GM18502 (cell line): ENCODE measurements at regions not wholly inside any gene's neighbourhood (a gene's known extent, or its start where the extent isn't known, plus 50 kb on each side); places are given as distances from the start of the nearest gene placed in this dataset.

Experiments used
- ATAC-seq: cut with Tn5 transposase; IDR thresholded peaks from one replicate; pipeline ENCODE4 v1.9.1; 2021; ENCODE audit warnings: mild to moderate bottlenecking; ENCODE audit not compliant: unreplicated experiment, poor library complexity

DNA sequence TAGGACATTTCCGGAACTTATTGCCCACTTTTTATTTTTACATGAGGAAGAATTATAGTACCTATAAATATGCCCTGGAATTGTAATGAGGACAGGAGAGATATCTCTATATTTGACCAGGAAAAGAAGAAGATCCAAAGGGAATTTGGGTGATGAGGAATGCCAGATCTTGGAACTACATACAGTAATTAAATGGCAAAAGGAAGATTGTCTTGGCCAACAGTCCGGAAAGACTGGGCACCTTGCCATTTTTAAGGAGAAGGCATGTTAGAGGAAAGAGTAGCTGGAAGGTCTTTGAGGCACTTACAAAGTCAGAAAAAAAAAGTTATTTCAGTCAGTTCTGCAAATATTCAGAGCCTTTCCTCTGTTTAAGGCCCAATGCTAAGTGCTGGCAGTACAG lies 616.4 kb downstream of the MED13L start:
- no peak for ATAC-seq

DNA sequence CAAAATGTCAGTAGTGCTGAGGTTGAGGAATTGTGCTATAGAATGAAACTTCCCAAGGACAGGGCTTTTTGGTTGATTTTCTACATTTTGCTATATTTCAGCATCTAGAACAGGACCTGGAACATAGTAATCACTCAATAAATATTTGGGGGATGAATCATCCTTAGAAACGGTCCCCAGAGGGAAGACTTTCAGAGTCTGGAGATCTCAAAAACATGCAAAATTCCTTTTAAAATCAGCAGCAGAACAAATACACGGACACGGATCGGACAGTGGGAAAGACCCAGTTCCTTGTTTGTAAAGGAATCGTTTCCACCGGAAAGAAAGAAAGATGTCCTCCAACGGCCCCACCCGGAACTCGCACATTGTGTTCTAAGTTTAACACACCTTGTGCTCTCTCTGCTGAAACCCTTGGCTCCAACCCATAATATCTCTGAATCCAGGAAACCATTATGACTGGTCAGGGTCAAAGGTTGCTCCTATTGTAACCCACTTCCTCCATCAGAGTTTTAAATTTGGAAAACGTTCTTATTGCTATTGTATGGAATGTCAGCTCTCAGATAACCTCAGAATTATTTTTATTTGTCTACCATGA lies 617.2 kb downstream of the MED13L start:
- ATAC-seq: no peak

DNA sequence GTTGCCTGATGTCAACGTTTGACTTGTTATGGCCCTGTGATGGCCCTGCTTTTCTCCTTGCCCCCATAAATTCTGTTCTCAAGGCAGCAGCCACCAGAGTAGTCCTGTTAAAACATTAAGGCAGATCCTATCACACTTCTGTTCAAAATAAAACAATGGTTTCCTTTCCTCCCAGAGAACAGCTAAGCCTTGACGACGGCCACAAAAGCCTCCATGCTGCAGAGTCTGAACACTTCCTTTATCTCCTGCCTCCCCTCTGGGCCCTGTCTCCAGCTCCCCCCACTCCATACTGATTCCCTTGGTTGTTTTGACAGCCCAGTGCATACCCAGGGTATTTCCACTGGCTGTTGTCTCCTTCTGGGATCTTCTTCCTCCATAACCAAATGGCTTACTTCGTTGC lies 618.1 kb downstream of the MED13L start:
- ATAC-seq: no peak

DNA sequence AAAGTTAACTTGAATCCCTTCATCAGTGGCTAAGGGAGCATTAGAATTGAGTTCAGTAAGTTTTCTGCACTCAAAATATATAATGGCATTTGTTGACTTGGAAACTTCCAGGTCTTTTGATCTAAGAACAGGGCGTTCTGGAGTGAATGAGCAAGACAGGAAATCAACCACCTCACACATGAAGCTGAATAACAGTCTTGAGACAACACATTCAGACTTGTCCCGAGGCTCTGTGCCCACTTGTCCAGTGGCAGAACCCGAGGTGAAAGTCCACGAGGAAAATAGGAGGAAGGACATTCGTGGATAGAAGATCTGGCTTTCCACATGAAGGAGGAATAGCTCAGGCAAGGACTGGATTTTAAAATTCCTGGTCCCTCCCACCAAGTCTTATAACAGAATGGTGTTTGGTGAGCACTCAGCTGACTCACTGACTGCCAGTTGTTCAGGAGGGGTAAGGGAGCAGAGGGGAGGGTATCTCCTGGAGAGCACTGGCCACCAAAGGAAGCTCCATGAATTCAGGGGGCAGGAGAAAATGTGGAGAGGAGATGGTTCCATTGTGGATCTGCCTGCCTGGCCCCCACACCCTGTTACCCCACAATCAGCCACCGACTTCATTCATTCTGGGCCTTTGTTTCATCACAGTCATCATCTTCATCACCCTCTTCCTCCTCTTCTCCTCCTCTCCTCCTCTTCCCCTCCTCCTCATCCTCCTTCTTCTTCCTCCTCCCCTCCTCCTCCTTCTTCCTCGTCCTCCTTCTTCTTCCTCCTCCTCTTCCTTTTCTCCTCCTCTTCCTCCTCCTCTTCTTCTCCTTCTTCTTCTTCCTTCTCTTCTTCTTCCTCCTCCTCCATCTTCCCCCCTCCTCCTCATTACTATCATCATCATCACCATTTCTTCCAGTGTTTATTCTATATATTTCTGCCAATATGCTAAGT lies 620.1 kb downstream of the MED13L start:
- ATAC-seq: no peak

DNA sequence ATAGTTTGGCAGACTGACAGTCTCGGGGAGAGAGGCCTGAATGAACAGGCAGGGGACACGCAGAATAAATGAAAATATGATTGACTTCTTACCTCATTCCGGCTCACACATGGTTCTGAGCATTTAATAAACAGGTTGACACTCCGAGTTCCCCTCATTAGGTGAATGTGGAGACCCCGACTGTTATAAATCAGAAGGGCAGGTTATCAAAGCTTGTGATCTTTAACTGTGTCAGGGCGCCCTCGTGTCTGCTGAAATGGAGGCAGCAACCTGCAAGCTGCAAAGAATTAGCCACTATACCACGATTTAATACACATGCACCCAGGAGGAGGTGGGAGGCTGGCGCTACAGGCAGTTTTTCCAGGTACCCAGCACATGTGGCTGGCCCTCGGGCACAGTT lies 627.5 kb downstream of the MED13L start:
- ATAC-seq: no peak

DNA sequence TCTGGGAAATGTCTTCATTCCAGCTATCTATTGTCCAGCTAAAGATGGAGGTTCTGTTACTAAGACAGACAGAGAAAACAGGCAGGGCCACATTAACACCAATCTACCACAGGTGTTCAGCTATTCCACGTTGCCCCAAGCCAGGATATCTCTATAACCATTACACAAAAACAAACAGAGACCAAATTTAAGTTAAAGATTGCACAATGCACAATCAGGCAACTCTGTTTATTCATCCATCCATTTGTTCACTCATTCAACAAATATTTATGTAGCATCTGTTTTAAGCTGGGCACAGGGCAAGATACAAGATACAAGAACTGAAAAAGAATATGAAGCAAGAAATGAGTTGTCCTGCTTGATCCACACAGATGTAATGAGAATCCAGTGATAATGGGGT lies 629.0 kb downstream of the MED13L start:
- ATAC-seq: no peak

DNA sequence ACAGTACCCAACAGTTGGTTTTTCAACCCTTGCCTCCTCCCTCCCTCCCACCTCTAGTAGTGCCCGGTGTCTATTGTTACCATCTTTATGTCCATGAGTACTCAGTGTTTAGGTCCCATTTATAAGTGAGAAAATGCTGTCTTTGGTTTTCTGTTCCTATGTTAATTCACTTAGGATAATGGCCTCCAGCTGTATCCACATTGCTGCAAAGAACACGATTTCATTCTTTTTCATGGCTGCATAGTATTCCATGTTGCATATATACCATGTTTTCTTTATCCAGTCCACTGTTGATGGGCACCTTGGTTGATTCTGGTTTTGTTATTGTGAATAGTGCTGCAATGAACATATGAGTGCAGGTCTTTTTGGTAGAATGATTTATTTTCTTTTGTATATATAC lies 631.3 kb downstream of the MED13L start:
- no peak for ATAC-seq

DNA sequence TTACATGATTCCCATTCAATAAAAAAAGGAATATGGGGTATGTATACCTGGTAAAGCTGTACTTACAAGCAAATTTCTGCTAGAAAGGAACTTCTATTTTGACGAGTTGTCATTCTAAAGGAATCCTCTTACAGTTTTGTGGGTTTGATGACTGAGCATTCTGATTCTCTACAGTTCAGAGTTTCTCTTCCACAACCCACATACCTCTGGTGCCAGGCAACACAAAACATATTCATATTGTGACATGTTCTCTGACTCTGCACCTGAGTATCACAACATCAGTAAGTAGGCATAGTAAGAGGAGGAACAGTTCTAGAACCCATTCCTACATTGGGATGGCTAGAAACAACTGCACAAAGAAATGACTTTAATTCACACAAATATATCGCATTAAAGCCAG lies 636.6 kb downstream of the MED13L start:
- no peak for ATAC-seq

DNA sequence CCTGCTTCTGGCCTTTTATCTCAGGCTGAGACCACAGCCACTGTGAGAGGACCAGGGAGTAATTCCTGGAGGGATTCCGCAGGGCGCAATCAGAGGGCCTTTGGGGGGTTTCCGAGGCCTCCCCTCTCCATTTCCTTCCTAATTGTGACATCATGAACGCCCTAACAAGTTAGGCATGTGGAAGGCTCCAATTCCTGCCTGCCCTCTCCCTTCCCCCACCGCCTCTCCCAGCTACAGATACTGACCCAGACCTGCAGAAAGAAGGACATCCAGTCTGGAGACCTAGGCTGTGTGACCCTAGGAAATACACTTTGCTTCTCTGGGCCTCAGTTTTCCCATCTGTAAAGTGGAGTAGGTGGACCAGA lies 637.9 kb downstream of the MED13L start:
- no peak for ATAC-seq

DNA sequence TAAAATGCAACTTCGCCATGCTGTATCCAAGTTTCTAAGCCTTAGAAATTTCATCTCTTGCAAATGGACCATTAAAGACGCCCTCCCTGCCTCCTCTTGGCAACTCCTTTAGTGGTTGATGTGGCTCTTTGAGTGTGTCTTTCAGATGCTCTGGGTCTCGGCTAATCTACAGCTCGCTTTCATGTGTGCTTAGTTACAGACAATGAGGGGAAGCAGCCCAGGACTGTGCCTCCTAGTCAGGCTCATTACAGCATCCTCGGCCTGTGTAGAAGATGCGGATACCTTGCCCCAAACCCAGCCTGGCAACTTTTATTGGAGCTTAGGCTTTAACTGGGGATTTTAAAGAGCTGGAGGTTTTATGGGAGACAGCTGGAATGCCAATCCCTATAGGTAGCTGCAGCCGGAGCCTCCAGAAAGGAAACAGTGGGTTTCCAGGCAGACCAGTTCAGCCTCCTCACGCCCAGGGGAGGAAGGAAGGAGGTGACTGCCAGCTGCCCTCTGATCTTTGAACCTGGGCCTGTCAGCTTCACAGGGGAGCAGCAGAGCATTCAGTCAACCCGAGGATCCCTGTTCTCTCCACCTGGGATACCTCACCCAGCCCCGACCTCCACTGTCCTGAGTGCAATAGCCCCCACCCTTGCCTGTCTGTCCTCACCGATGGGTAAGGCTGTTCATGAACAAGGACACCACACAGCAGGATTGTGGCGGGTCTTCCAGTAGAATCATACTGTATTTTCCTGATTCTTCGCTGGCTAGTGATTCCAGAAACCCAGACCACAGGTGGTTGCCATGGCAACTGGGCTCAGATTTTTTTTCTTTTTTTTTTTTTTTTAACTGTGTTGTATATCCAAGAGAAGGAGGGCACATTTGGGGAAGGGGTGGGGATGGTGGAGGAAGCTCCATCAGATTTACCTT lies 638.5 kb downstream of the MED13L start:
- no peak for ATAC-seq

DNA sequence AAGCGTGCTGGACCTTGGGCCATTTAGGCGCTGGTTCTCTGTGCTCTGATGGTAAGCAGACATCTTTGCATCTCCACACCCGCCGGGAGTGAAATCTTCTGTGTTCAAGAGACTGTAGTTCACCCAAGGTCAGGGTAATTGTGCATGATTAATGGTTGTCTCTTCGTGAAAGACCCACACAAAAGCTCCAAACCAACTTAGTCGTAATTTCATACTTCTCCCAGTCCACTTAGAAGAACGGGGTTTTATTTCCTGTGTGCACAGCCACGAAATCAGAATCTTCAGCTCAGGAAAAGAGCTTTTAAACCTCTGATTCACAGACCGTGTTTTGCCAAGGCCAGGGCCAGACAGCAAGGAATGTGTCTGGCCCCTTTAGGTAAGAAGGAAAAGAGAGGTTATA lies 640.9 kb downstream of the MED13L start:
- ATAC-seq: no peak

DNA sequence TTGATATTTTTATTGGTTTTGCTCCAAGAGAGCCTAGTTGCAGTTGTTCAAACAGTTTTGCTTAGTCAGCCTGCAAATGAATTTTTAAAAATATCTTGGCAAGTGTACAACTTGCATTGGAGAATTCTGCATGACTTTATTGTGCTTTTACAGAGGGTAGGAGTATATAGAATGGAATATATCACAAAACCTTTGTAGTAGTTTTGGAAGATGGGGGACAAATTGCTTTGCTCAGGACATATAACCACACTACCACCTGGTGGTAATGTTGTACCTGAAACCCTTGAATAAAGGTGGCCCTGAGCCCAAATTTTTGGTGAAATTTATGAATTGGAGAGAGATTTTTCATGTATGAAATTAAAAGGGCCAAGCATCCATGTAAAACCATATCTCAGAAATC lies 645.2 kb downstream of the MED13L start:
- no peak for ATAC-seq

DNA sequence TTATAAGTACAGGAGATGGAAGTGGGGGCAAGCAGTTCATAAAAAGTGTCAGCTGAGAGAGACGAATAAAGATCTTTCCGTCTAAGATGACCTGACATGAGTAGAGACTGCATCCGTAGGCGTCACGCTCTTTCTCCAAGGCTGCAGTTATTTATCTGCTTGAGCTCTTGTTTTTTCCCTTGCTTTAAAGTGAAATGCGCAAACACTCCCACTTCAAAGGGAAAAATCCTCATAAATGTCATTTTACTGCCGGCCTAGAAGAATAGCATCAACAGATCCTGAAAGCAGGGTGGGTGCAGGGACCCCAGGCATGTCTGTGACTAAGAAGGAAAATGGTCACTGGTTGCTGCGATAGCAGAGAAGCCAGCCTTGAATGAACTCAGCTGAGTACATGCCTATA lies 647.4 kb downstream of the MED13L start:
- no peak for ATAC-seq

DNA sequence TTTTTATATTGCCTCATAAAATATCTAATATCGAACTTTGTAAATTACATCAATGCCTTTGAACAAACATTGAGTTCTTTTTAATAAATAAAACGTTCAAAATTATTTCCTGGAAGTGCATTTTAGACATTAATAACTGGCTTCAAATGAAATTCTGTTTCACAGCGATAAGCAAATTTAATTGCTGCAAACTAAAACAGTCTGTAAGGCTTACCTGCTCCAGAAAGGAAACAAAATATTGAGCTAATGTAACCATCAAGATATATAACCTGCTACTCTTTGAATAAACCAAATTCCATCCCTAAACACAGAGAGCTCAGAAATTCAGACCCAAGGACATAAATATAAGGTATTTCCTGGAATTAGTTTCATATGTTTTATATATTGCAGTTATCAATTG lies 651.3 kb downstream of the MED13L start:
- no peak for ATAC-seq

DNA sequence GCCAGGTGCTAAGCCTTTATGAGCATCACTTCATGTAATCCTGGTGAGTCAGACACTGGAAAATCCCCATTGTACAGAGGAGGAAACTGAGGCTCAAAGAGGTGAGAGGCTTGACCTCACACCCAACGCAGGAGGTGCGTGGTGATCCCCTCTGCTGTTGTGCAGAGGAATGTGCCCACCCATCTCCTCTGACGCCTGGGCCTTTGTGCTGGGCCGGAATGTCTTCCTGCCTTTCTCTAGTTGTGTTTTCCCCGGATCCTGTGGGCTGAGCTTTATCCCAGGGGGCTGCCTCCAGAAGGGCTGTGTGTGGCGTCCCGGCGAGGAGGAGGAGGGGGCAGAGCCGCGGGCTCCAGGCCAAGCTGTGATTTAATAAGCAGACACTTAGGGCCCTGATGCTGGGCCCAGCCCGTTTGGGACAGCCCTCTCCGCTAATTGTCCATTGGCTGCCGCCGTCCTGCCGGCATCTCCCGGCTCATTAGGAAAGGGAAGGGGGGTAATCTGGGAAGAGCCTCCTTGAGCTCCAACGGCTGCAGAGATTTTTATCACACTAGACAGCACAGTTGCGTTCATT lies 653.6 kb downstream of the MED13L start:
- ATAC-seq: no peak

DNA sequence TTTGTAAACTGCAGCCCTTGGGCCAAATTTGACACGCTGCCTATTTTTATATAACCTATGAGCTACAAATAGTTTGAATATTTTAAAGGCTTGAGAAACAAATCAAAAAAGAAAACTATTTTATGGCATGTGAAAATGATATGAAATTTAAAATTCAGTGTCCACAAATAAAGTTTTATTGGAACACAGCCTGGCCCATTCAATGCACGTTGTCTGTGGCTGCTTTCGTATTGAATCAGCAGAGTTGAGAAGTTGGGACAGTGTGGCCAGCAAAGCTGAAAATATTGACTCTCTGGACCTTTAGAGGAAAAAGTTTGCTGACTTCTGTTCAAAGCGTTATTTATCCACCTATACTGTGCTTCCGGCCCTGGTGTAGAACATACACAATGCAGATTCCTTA lies 654.2 kb downstream of the MED13L start:
- ATAC-seq: no peak

DNA sequence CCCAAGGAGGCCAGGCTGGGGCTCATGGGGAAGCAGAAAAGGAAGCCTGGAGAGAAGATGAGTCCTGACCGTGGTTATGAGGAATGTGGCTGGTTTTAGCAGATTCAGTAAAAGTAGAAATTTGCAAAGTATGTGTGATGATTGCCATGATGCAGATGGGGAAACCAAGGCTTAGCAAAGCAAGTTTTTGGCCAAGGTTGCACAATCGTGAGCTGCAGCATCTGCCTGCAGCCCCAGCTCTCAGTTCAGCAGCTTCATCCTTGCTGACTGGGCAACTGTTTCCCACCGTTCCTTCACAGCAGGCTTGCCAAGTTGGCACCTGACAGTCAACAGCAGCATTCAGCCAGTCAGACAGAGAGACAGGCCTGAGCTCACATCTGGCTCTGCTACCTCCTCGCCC lies 656.7 kb downstream of the MED13L start:
- no peak for ATAC-seq

DNA sequence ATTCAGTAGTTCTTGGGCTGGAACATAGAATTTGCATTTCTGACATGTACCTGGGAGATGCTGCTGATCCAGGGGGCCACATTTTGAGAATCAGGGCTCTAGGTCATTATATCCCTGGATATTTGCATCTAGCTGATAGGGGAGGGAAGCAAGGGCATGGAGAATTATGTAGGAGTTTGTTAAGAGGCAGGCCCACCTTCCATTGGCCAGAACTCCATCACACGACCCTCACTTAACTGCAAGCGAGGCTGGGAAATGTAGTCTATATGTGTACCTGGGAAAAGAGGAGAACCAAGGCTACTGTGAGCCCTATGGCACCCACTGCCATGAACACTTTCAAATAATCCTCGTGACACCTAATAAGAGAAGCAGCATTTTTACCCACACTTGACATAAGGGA lies 657.6 kb downstream of the MED13L start:
- ATAC-seq: no peak

DNA sequence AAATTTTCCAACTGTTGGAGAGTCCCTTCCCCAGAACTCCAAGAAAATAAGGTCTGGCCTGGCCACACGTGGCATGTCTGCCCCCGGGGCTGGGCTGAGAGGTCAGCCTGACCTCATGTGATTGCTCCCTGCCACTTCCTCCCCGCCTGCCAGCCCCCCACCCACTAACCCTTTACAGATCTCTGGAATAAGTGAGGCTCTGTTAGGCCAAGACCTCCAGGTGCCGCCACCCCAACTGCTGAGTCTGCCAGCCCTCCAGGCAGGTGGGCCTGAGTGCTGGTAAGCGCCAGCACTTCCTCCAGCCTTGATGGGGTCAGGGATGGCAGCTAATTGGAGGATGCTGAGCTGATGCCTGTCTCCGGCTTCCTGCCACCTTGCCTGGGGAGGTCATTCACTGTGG lies 658.4 kb downstream of the MED13L start:
- no peak for ATAC-seq

DNA sequence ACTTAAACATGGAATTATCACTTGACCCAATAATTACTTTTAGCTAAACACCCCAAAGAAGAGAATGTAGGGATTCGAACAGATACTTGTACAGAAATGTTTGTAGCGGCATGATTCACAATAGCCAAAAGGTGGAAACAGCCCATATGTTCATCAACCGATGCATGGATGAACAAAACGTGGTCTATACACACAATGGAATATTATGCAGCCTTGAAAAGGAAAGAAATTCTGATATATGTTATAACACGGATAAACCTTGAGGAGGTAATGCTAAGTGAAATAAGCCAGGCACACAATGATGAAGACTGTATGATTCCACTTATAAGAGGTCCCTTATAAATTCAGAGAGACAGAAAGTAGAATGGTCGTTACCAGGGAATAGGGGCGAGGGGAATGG lies 659.4 kb downstream of the MED13L start:
- ATAC-seq: no peak

DNA sequence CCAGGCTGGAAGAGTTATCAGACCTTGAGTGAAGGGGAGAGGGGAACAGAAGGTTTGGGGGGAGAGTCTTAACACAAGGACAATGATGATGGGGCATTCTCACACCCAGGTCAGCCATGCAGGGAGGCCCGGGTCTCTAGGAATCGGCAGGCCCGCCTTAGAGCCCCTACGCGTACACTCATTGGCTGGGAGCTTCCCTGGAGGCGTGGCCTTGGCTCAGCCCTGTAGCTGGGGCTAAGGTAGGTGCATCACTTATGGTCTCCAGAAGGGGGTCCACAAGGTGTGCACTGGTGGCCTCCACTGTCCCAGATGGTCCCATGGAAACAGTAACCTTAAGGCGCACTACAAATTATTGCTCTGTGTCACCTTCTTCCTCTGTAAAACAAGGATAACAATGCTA lies 660.1 kb downstream of the MED13L start:
- no peak for ATAC-seq
